ENCODE measurements at regions not wholly inside any gene's neighbourhood (a gene's known extent, or its start where the extent isn't known, plus 50 kb on each side); places are given as distances from the start of the nearest gene placed in this dataset.
"Not testable (repeated sequence)": the region's sequence is repeated elsewhere in the genome, so short reads cannot be mapped to it uniquely, and the experiment has no call there.

- POLR2A ChIA-PET, result no interaction called here
These were observed 138.8 kb upstream of the POC5 start for GRCh38 chr5:75856056-75856455.

GRCh38 chr5:75848077-75848476, 130.8 kb upstream of the POC5 start:
- ChIA-PET CTCF (no interaction called here), POLR2A (no interaction called here)

More at GRCh38 chr5:75856056-75856455, 138.8 kb upstream of the POC5 start:
- CTCF ChIA-PET, result no interaction called here

GRCh38 chr5:75847561-75848021, 130.4 kb upstream of the POC5 start:
- ChIA-PET CTCF (no interaction called here), POLR2A (no interaction called here)

GRCh38 chr5:75844301-75844700, 127.1 kb upstream of the POC5 start:
- ChIA-PET CTCF (no interaction called here), POLR2A (no interaction called here)

GRCh38 chr5:75843319-75843718, 126.1 kb upstream of the POC5 start:
- ChIA-PET CTCF (interaction anchor here (0.9 kb wide), 1 partner anchor 1913 kb away, joined by 3 read pairs; no protein-coding TSS in a partner anchor), POLR2A (no interaction called here)

- POLR2A ChIA-PET, result no interaction called here
- CTCF ChIA-PET, result no interaction called here
These were observed 122.3 kb upstream of the POC5 start for GRCh38 chr5:75839547-75839946.

- CTCF ChIA-PET, result no interaction called here
These were observed 120.1 kb upstream of the POC5 start for GRCh38 chr5:75837258-75837841.

GRCh38 chr5:75831561-75831960, 114.3 kb upstream of the POC5 start:
- ChIA-PET POLR2A (no interaction called here), CTCF (no interaction called here)

More at GRCh38 chr5:75837258-75837841, 120.1 kb upstream of the POC5 start:
- POLR2A ChIA-PET, result no interaction called here

- POLR2A ChIA-PET, result no interaction called here
- CTCF ChIA-PET, result no interaction called here
These were observed 110.8 kb upstream of the POC5 start for GRCh38 chr5:75828029-75828428.

- ChIA-PET POLR2A (no interaction called here), CTCF (no interaction called here)
These were observed 107.1 kb upstream of the POC5 start for GRCh38 chr5:75824323-75824722.

GRCh38 chr5:75823811-75824210, 106.6 kb upstream of the POC5 start:
- ChIA-PET CTCF (no interaction called here), POLR2A (no interaction called here)

- POLR2A ChIA-PET, result no interaction called here
- CTCF ChIA-PET, result no interaction called here
These were observed 101.4 kb upstream of the POC5 start for GRCh38 chr5:75818661-75819060.

- CTCF ChIA-PET, POLR2A ChIA-PET: not testable (repeated sequence)
These were observed 82.5 kb upstream of the POC5 start for GRCh38 chr5:75799695-75800094.

- POLR2A ChIA-PET, CTCF ChIA-PET: not testable (repeated sequence)
These were observed 52.1 kb upstream of the POC5 start for GRCh38 chr5:75769338-75769737.
